EH (cell line): ENCODE measurements at regions not wholly inside any gene's neighbourhood (a gene's known extent, or its start where the extent isn't known, plus 50 kb on each side); places are given as distances from the start of the nearest gene placed in this dataset.
"Not testable (repeated sequence)": the region's sequence is repeated elsewhere in the genome, so short reads cannot be mapped to it uniquely, and the experiment has no call there.

ENCODE experiments used
- DNase-seq: peaks from one replicate; pipeline ENCODE4 v3.0.0-alpha.2; 2015; ENCODE audit warnings: low read depth

DNA sequence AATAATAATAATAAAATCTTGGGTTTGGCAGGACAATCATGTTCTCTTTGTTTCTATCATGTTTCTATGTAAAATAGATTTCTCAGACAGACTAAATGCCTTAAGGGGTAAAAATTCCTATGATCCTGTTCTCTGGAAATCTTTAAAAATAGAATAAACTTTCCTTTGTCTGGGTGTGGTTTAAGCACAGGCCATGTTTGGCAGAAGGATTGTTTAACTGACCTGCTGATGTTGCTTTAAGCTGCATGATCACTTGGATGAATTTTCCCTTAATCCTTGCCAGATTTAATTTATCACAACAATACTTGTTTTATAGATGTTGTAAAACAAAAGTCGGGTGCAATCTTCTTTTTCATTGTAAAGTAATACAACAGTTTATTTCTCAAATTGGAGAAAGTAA lies 341.7 kb upstream of the FAT1 start:
- DNase-seq: peak; percentile 59

GRCh38 chr4:187065806-187066205 lies 342.1 kb upstream of the FAT1 start:
- DNase-seq: no peak

- no peak for DNase-seq
Observed at GRCh38 chr4:187069398-187069797, 345.7 kb upstream of the FAT1 start.

DNA sequence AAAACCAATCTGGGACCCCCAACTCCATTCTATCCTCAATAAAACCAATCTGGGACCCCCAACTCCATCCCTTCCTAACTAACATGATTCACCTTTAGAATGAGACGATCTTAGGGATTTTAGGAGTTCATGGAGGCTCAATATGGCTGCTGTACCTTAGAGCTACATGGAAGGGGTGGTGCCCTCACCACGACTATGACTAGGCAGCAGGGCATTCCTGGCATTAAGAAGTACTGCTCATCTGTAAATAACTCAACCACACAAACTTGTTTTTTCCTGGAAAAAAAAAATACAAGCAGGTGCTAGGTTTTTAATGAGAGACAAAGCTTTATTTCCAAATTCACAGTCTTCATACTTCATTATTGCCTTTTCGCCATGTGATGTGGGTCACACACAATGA lies 346.5 kb upstream of the FAT1 start:
- DNase-seq: no peak

- DNase-seq: no peak
Observed at GRCh38 chr4:187070740-187071139, 347.1 kb upstream of the FAT1 start.

GRCh38 chr4:187071946-187072600 lies 348.4 kb upstream of the FAT1 start:
- DNase-seq: no peak

DNA sequence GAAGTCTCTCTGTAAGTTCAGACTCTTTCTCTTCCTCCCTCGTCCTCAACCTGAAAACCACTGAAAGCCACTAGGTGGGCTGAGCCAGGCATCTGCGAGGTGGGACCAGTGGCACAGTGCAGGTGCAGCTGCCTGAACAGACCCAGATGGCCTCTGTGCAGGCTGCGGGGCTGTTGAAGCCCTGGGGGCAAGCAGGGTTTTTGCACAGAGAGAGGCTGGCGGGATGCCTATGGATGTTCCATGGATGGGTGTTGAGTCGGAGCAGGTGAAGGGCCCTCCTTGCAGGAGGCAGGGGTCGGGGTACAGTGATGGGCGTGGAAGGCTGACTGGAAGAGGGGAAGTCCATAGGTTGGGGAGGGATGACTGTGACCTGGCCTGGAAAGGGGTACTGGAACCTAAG lies 350.2 kb upstream of the FAT1 start:
- DNase-seq: no peak

- peak; percentile 80 for DNase-seq
Observed at GRCh38 chr4:187075514-187075913, 351.9 kb upstream of the FAT1 start.

DNA sequence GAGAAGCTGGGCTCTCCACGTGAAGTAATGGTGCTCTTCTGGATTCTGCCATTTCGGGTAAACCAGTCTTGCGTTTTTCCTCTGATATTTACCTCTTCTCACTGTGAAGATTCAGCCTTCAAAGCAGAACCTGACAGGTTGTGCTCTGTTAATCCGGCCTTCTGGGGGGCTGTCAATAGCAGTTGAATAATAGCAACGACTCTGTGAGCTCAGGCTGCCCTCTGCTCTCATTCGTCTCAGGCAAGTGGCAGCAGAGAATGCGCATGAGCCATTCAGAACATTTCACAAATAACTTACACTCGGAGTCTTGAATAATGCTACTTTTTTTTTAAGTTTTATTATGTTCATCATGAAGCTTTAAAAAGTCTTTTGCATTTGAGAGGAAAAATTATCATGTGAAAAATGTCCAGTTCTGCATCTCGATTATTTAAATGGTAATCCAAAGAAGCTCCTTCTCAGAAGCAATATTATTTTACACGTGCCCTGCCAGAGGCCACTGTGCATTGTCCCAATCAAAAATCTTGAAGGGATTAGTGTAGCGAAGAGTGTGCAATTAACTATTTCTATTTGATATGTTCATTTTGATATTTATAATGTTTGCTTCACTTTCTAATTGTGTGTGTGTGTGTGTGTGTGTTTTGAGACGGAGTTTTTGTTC lies 354.2 kb upstream of the FAT1 start:
- no peak for DNase-seq

DNA sequence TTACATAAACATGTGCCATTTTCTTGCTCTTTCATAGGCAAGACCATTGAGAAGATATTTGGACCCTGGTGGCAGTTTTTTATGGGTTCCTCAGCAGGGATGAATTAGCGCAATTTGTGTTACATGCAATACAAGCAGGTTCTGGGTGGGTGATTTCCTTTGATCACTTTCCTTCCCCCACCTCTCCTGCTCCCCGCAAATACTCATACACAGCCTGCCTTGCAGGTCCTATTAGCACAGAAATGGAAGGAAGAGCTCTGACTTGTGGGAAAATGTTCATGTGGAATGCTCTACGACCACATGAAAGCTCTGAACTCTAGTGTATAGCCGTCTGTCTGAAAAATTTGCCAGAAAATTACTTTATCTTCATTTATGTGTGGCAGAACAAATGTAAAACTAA lies 361.0 kb upstream of the FAT1 start:
- DNase-seq: peak; percentile 28

GRCh38 chr4:187085339-187085738 lies 361.7 kb upstream of the FAT1 start:
- DNase-seq: no peak

- no peak for DNase-seq
Observed at GRCh38 chr4:187086151-187086550, 362.5 kb upstream of the FAT1 start.

- DNase-seq: no peak
Observed at GRCh38 chr4:187088070-187088799, 364.6 kb upstream of the FAT1 start.

DNA sequence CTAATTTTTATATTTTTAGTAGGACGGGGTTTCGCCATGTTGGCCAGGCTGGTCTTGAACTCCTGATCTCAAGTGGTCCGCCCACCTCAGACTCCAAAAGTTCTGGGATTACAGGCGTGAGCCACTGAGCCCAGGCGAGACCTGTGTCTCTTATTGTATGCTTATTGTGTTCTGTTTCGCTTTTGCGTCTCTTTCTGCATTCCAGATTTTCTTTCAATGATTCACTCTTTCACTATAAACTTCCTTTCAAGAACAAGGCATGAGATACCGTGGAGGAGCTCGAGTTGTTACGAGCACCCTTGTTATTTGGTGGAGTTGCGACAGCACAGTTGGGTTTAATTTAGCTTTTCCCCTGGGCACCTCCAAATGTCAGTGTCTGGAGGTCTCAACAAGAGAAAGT lies 366.7 kb upstream of the FAT1 start:
- DNase-seq: peak; percentile 92

DNA sequence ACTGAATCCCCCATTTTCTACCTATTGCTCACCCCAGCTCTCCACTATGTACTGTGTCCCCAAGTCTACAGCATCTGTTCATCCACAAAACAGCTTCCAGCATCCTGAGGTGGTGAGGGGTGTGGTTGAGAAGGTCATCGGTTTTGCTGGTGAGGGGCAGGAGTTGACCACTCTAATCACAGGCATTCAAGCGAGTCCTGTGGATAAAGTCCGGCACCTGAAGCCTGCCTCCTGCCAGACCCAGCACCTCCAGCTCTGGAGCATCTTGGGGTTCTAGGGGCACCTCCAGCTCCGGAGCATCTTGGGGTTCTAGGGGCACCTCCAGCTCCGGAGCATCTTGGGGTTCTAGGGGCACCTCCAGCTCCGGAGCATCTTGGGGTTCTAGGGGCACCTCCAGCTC lies 367.2 kb upstream of the FAT1 start:
- not testable (repeated sequence) for DNase-seq

DNA sequence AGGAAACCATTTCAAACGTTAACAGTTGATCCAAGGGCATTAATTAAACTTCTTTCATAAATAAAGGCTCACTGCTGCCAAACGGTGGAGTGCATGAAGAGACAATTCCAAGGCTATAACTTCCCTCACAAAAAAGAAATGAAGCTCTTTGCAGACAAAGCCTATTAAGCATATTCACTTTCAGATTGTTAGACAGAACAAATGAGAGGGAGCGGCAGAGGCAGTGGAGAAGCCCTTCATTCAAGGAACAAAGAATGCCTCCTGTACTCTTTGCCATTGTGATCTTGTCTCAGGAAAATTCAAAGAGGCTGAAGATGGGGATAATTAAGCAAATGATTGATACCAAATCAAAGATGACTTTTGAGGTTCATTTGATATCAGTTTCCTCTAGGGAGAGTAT lies 370.5 kb upstream of the FAT1 start:
- DNase-seq: no peak

DNA sequence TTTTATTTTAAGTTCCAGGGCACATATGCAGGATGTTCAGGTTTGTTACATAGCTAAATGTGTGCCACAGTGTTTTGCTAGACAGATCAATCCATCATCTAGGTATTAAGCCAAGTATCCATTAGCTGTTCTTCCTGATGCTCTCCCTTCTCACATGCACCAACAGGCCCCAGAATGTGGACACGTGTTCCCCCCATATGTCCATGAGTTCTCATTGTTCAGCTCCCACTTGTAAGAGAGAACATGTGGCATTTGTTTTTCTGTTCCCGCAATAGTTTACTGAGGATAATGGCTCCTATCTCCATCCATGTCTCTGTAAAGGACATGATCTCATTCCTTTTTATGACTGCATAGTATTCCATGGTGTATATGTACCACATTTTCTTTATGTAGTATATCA lies 374.8 kb upstream of the FAT1 start:
- no peak for DNase-seq

DNA sequence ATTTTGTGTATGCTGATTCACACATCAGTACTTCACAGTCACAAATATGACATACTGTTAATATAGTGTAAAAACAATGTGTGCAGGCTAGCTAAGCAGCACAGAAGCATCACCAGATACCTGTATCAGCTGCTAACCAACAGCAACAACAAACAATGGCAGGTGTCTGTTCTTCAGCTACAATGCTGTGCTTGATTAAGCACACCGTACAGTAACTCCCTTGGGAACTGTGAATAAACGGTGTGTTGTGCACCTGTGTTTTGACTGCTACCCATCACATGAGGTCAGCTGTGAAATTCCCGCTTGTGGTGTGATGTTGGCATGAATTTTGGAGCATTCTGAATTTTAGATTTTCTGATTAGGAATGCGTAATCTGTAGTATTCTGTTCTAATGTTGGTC lies 379.7 kb upstream of the FAT1 start:
- no peak for DNase-seq

DNA sequence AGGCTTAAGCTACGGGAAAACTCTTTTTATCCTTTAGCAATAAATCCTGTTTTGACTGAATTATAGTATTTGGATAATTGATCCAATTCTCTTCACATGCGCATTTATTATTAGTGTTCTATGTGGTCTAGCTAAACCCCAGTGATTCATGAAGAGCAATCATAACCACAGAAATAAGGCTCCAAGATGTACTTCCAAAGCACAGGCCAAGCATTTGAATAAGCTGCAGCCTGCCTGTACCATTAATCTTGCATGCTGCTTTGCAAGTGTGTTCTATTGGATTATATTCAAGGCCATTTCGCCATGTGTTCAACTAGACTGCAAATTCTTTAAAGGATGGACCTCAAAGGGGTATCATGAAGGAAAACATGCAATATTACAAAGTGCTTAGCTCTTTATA lies 385.2 kb upstream of the FAT1 start:
- no peak for DNase-seq

- DNase-seq: no peak
Observed at GRCh38 chr4:187109636-187110035, 386.0 kb upstream of the FAT1 start.

- peak; percentile 58 for DNase-seq
Observed at GRCh38 chr4:187118166-187118565, 394.5 kb upstream of the FAT1 start.

DNA sequence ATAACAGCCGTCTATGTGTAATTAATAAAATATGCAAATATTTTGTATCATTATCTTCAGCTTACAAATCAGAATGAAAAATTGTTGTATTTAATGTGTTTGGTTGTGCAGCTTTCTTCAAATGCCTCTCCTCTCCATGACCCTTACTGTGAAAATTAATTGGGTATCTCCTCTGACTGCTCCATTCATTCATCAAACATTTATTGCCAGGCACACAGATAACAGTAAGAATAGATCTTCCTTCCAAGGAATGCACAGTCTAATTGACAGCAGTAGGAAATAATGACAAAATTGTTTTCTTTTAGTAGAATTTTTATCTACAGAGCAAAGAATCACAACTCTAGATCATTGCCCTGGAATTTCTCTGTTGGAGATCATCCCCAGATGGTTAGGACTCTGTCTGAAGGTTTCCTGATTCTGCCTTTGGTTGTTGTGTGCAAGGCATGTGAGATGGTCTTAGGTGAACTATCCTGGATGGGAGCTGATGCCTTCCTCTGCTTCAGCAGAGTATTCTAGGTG lies 395.0 kb upstream of the FAT1 start:
- DNase-seq: peak; percentile 90

- no peak for DNase-seq
Observed at GRCh38 chr4:187124331-187124730, 400.7 kb upstream of the FAT1 start.
